ENCODE measurements at regions not wholly inside any gene's neighbourhood (a gene's known extent, or its start where the extent isn't known, plus 50 kb on each side); places are given as distances from the start of the nearest gene placed in this dataset.

- no peak for DNase-seq
Measured at GRCh38 chr3:127090218-127091160, 102.4 kb upstream of the PRR23E start.

GRCh38 chr3:127091376-127091775 is 101.6 kb upstream of the PRR23E start:
- no peak for DNase-seq

DNA sequence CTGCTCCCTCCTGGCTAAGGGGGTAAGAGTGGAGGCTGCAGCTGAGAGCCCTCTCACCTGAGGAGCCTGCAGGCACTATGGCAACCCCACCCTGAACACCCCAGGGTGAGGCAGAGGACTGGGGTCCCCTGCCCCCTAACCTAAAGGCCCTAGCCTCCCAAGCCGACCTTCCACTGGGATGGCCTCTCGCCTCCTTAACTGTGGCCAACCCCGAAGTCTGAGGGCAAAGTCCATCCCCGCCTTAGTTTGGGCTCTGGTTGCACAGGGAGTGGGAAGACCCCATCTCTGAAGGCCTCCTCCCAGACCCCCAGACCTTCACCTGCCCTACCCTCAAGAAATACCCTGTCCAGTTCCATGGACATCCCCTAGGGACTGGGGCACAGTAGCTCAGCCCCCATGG is 100.6 kb upstream of the PRR23E start:
- DNase-seq = no peak

DNA sequence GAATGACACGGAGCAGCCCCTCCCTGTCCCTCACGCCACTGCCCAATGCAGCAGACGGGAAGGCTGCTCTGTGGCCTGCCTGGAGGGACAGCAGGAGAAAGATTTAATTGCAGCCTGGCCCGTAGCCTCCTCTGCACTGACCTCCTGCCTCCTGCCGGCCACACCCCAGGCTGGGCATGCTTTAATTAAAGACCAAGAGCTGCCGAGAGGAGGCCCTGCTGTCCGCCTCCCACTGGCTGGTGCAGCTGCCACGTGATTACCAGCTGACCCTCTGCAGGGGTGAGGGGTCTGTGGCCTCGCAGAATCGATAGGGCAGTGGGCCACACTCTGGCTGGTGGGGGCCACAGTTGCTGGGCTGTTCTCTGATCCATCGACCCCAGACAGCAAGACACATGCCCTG is 100.2 kb upstream of the PRR23E start:
- no peak for DNase-seq

- no peak for DNase-seq
Measured at GRCh38 chr3:127093312-127093711, 99.6 kb upstream of the PRR23E start.

- DNase-seq = no peak
Measured at GRCh38 chr3:127095774-127096173, 97.2 kb upstream of the PRR23E start.

- DNase-seq = no peak
Measured at GRCh38 chr3:127096256-127097071, 96.5 kb upstream of the PRR23E start.

DNA sequence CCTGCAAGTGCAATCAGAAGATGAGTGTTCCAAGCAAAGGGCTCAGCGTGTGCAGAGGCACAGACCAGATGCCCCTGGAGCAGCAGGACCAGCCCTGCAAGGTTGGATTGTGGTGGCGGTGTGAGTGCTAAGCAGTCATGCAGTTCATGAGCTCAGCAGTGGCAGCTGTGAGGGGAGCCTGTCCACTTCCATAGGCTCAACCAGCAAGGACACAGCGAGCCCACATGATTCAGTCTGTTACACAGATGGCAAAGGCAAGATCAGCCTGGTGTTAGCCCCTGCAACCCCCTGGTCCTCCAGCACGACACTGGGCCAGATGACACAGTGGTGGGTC is 95.9 kb upstream of the PRR23E start:
- DNase-seq = no peak

DNA sequence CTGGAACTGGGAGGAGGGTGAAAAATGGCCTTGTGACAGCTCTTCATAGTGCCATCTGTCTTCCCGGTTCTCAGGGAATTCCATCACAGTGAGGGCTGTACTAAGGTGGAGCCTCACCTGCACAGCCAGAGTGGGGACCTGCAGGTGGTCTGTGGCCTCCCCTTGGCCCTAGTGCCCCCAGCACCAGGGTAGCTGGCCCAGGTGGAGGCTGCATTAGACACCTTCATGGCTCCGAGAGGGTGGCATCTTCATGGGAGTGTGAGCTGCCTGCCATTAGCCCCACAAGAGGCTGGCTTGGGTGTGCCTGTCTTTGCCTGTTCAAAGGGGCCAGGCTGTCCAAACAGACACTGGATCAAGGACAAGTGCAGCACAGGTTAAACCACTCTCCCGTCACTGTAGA is 95.5 kb upstream of the PRR23E start:
- DNase-seq = no peak

- no peak for DNase-seq
Measured at GRCh38 chr3:127099982-127100381, 92.9 kb upstream of the PRR23E start.

- DNase-seq = no peak
Measured at GRCh38 chr3:127100459-127101410, 92.2 kb upstream of the PRR23E start.

- no peak for DNase-seq
Measured at GRCh38 chr3:127101411-127102187, 91.3 kb upstream of the PRR23E start.

- DNase-seq = no peak
Measured at GRCh38 chr3:127102188-127102520, 90.8 kb upstream of the PRR23E start.

DNA sequence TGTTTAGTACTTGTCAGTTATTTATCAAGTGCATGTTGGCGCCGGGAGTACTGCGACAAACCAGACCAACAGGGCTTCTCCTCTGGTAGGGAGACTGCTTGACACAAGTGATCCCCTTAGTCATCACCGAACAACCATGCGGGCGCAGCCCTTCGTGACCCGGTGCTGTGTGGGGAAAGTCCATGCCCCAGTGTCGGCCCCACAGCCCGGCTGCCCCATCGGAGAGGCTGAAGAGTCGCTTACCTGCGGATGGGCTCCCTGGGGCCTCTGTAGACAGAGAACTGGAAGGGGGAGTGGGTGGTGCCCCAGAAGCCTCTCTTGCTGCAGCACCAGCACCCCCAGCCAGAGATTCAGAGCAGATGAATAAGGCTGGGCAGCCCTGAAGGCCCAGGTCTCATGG is 90.3 kb upstream of the PRR23E start:
- no peak for DNase-seq

- no peak for DNase-seq
Measured at GRCh38 chr3:127103080-127103479, 89.9 kb upstream of the PRR23E start.

- DNase-seq = no peak
Measured at GRCh38 chr3:127104586-127104985, 88.3 kb upstream of the PRR23E start.

- no peak for DNase-seq
Measured at GRCh38 chr3:127105587-127105986, 87.3 kb upstream of the PRR23E start.

DNA sequence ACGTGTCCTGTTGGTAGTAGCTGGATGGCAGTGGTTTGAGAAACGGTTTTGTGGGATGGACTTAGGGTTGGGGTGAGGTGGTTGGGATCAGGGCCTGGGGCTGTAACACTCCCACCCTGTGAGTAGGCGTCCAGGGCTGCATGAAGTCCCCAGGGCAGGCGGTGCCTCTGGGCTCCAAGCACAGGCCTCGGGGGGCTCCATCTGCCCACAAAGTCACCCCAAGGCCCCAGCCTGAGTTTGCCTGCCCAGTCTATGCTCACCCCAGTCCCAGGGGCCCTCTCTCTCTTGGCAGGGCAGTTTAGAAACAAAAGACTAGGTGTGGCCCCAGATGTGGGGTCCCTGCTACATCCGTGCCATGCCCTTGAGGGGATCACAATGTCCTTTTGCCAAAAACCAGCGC is 86.9 kb upstream of the PRR23E start:
- no peak for DNase-seq

DNA sequence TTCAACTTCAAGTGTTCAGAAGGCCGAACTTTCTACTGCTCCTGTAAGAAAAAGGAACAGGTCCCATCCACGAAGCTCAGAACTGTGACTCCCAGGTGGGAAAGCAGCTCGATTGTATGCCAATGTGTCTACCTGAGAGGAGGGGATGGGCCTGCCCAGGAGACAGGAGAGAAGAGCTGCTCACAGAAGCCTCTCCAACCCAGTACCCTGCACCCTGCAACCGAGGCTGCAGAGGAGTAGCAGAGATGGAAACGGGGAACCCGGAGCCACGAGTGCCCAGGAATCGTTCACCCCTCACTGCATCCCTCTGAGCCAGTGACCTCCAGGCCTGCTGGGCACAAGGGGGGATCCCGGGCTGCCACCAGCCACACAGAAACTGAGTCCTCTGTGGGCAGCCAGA is 86.5 kb upstream of the PRR23E start:
- no peak for DNase-seq

DNA sequence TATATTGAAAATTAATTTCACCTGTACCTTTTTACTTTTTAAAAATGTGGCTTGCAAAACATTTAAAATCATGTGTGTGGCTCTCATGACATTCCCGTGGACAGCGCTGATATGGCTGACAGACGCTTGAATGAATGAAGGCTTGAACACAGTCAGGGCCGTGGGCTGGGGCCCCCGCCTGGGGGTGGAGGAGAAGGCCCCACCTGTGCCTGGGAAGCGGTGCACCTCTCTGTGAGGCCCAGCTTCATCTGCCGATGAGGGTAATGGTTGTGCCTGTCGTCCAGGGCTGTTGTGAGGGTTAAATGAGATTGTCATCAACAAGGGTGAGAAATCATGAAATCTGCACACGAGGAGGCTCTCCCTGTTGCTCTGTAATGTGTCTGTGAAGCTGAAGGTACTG is 85.9 kb upstream of the PRR23E start:
- DNase-seq = no peak

DNA sequence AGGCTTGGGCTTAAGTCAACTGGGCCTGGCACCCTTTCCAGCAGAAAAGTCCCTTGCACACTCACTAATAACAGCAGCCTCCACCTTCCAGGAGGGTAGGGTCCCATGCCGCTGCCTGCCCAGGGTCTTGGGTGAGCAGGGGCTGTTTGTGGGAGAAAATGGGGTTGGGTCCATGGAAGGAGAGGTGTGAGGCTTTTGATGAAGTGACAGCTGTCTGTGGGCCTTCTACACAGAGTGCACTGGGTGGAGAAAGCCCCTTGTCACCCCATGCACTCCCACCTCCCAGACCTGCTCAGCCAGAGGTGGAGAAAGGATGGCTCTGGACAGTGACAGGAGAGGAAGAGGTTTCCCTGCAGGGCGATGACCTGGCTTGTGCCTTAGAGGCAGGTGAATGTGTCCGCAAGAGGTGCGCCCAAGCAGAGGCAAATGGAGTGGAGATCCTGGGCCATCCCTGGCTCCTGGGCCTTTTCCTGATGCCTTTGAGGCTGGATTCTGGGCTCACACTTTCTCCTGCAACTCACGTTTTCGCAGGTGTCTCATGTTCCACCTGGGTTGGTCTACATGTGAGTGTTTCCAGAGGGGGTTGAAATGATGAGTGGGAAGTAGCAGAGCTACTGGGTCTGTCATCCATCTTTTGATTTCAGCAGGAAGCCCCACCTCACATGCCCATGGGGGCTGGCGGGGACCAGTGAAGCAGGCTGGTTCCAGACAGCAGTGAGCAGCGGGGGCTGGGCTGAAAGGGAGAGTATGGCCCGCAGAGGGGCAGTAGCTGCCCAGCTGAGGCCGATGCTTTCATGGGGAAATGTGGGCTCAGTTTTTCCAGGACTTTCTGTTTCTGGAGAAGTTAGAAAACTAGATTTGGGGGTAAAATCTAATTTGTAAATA is 85.2 kb upstream of the PRR23E start:
- DNase-seq = no peak

Data from activated CD4-positive, alpha-beta T cell treated with anti-CD3 and anti-CD28 coated beads, Interleukin-2, amount 50 U/mL, for 16 hours (primary cell).